GM10266 (cell line): ENCODE measurements at regions not wholly inside any gene's neighbourhood (a gene's known extent, or its start where the extent isn't known, plus 50 kb on each side); places are given as distances from the start of the nearest gene placed in this dataset.

ENCODE experiments used
- DNase-seq: peaks from one replicate; pipeline ENCODE4 v3.0.0; 2012; ENCODE audit errors: extremely low spot score
- CTCF ChIP-seq: IDR thresholded peaks from 2 replicates; pipeline ENCODE4 v1.5.1; 2012; ENCODE audit warnings: mild to moderate bottlenecking, low read depth; ENCODE audit not compliant: control insufficient read depth, insufficient read depth; ENCODE audit errors: missing control alignments

GRCh38 chr9:82675605-82676004 is 387.3 kb downstream of the RASEF start:
- TF ChIP-seq CTCF, result no peak
- DNase-seq, result no peak

- TF ChIP-seq CTCF, result no peak
- no peak for DNase-seq
Observed at GRCh38 chr9:82677086-82677485, 385.9 kb downstream of the RASEF start.

GRCh38 chr9:82679472-82679871 is 383.5 kb downstream of the RASEF start:
- TF ChIP-seq CTCF, result no peak
- DNase-seq, result no peak

- no peak for TF ChIP-seq CTCF
- no peak for DNase-seq
Observed at GRCh38 chr9:82680179-82680935, 382.6 kb downstream of the RASEF start.

GRCh38 chr9:82681809-82682208 is 381.1 kb downstream of the RASEF start:
- no peak for DNase-seq
- TF ChIP-seq CTCF, result no peak

GRCh38 chr9:82682431-82682830 is 380.5 kb downstream of the RASEF start:
- no peak for DNase-seq
- no peak for TF ChIP-seq CTCF

- no peak for DNase-seq
- no peak for TF ChIP-seq CTCF
Observed at GRCh38 chr9:82695704-82696103, 367.2 kb downstream of the RASEF start.
